ENCODE measurements at regions not wholly inside any gene's neighbourhood (a gene's known extent, or its start where the extent isn't known, plus 50 kb on each side); places are given as distances from the start of the nearest gene placed in this dataset.

GRCh38 chr14:83379436-83379835 is 1845.8 kb upstream of the SEL1L start:
- DNase-seq = no peak

DNA sequence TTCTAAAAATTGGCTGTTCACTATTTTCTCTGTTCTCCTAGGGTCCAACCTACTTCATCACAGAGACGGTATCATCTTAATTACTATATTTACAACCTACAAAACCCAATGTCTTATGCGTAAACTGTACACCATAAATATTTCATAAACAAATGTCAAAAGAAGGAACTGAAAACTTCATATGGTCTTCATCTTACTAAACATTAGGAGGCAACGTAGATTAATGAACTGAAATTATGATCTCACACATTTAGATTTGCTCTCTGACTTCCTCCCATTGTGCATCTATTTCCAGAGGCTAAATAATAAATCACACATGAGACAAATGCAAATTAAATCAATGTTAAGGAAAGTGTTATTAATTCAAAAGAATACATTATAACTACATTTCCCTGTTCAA is 1850.6 kb upstream of the SEL1L start:
- DNase-seq = no peak

DNA sequence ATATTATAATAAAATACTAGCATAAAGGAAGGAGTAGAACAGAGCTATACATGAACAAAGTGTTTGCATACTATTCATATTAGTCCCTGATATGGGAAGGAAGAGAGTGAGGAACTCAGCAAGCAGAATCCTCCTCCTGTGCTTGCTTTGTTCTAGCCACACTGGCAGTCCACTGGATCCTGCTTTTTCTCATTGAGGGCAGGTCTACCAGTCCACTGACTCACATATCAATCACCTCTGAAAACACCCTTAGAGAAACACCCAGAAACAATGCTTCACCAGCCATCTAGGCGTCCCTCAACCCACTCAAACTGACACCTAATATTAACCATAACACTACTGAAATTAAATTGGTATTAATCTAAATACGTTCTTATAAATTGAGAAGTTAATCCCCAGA is 1861.7 kb upstream of the SEL1L start:
- no peak for DNase-seq

DNA sequence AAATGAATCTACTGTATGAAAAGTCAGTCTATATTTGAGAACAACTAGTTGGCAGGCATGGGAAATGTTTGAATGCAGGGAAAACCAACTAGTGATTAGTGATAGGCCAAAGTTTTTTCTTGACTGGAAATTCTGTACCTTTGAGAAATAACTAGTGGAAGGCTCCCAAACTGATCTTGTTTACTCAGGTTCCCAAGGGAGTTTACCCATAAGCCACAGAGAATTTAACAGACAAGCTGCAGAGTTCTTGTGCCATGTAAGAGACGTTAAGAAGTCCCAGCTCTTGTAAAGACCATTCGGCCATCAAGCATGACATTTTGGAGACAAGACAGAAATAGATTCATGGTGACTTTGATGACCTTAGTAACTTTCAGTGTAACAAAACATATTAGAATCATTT is 1882.8 kb upstream of the SEL1L start:
- DNase-seq = no peak

DNA sequence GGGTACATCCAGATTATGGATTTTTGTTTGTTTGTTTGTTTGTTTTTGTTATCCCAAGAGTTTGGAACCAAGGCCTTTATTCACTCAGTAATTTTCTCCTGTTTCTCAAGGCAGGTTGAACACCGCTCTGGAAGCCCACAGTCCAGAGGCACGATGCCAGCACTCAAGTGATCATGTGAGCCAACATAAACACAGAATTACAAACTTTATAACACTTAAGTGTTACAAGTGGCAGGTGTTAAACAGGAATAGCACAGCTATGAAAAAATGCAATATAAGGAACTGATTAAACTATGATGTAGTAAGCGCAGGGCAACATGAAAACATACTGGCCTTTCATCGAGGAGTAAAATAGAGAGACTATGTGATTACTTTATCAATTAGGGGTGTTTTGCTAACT is 1885.8 kb upstream of the SEL1L start:
- DNase-seq = no peak

DNA sequence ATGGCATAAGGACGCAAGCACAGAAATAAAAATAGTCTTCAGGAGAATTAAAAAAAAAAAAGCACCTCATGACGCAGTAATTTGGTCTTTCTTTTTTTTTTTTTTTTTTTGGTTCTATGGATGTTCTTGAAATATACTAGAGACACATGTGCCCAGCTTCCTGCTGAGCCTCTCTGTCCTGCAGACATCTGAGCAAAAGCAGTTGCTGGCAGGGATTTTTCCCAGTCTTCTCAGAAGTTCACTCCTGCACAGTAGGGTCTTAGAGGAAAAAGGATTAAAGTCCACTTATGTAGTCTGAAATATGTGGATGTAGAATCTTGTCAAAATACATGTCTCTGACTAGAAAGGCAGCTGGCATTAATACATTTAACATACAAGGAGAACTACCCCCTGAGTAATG is 1888.1 kb upstream of the SEL1L start:
- DNase-seq = no peak

DNA sequence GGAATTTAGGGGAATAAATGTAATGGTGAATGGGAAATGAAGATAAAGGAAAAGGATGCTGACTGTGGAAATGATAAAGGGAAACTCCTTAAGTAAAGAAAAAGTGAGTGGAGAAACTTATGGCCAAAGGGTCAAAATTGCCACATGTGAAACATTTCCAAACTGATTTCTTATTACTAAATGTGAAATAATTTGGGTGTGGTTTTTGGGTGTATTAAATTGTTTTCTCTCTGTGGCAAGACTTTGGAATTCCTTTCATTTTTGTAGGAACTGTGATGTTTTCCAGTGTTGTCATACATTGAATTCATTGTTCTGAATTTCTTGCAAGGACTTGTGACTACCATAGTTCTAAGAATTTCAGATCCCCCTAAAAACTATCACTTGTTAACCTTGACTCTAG is 1891.5 kb upstream of the SEL1L start:
- DNase-seq = peak in 1 of 2 experiments; percentile 46

GRCh38 chr14:83425706-83426105 is 1892.1 kb upstream of the SEL1L start:
- no peak for DNase-seq

DNA sequence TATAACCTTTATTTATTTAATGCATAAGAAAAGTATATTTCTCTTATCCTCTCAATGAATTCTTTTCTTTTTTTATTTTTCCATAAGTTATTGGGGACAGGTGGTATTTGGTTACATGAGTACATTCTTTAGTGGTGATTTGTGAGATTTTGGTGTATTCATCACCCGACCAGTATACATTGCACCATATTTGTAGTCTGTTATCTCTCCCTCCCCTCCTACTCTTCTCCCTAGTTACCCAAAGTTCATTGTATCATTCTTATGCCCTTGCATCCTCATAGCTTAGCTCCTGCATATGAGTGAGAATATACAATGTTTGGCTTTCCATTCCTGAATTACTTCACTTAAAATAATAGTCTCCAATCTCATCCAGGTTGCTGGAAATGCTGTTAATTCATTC is 1900.0 kb upstream of the SEL1L start:
- DNase-seq = no peak

DNA sequence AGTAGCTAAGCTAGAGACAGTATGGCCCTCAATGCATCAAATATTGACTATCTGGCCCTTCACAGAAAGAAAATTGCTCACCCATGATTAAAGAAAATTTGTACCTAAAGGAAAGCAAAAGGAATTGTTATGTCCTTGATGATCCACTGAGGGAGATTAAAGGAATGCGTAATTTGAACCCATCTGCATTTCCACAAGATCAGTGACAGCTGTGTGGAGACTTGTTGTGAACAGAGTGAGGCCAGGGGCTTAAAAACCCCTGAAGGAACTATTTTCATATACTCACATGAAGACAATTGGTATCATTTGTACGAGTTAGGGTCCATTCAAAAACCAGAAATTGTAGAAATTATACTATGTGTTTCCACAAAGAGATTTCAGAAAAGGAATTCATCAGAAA is 1908.1 kb upstream of the SEL1L start:
- DNase-seq = no peak

DNA sequence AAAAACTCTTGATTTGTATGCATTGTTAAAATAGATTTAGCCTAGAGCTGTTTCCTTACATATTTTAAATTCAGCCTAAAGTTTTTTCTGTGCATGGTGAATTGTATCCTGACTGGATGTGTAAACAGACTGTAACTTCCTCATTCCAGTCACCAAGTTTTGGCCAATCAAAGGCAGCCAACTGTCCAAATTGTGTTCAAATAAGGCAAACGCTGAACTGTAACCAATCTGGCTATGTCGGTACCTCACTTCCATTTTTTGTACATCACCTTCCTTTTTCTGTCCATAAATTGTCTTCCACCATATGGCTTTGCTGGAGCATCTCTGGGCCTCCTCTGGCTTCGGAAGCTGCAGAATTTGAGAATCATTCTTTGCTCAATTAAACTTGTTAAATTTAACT is 1921.9 kb upstream of the SEL1L start:
- no peak for DNase-seq

DNA sequence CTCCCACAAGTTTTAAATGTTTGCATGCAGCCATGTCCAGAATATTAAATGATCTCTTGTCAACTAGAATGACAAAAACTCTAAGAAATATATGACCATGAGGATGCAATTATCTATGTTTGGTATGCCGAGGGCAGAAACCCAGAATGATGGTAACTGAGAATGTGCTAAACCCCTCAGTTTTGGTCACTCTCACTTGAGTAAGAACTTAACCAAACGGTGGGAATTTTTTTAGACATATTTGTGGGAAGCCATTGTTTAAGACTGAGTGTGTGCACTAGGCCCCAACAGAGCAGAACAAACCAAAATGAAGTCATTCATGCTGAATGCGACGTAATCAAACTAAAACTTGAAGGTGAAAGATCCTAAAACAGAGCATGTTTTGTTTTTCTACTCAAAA is 1927.9 kb upstream of the SEL1L start:
- no peak for DNase-seq

DNA sequence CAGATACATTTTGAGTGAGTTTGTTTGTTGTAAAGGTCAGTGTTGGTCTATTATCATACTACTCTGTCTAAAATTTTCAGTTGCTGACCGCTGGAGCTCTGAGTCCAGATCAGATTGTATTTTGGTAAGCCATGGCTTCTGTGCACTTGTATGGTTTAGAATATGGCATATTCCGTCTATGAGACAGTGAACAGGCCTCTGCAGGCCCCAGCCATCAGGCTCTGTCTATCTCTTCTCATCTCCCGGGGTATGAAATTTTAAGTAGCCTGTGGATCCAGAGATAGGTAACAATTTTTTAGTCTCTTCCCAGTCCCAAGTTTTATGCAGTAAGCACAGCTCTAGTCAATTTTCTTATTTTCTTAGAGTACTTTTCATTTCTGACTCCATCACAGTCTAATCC is 1929.1 kb upstream of the SEL1L start:
- DNase-seq = no peak

- DNase-seq = peak in 1 of 2 experiments; percentile 33
Observed at GRCh38 chr14:83463500-83464098, 1929.9 kb upstream of the SEL1L start.

DNA sequence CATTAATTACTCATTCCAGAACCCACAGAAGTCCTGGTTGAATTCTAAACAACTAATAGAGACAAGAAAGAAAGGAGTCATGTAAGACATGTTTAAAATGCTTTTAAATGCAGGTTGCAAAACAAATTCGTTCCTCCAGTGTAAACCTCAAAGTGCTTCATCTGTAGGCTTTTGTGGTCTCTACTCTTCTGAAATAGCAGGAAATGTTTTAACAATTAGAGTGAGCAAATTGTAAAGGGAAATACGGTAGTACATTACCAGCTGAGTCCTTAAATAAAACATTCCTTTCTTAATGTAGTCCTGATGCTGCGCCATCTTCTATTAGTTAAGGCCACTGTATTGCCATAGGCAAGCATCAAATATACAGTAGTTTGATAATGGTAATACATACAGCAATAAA is 1934.2 kb upstream of the SEL1L start:
- DNase-seq = no peak

DNA sequence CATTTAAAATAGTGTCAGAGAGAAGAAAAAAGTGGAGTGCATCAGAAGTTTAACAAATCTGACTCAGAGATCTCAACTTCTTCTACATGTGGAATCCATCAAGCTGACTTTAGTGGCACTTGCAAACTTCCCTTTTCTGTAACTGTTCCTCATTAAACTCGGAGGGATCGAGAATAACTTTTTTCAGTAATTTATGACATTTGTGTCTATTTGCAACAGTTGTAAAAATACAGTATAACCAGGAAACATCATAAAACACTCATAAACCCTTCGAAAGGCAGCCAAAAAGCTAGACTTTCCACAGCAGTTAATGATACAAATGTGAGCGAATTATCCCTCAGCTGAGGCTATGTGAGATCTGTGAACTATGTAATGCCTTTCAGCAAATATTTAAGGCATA is 1936.8 kb upstream of the SEL1L start:
- DNase-seq = no peak

DNA sequence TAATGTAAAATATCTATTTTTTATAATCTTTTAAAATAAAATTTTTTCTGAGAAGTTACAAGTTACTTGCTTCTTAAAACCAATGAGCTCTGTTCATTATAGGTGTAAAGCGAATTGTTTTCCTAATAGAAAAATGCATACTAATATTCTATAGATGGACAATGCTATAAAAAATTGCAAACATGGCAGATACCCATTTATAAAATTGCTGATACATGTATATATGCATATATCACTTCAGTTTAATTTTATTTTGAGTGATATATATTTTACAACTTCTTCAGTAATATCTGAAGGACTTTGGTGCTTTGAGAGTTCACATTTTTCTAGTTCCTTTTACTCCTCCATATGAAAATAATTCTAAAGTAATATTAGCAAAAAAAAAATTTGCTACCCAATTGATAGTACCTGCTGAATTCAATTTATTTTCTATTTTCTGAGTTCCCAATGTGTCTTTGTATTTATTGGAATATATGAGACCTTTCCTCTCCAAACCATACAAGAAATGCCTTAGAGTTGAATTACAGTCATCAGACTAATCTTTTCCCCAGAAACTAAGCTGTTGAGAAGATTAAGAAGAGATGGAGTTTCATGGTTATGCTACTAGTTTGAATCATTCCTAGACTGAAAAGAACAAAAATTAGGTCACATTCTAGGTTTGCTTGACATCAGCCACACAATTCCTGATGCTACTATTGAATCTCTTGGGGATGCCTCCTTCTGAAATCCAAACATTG is 1937.5 kb upstream of the SEL1L start:
- DNase-seq = no peak

GRCh38 chr14:83473416-83474235 is 1940.0 kb upstream of the SEL1L start:
- no peak for DNase-seq

DNA sequence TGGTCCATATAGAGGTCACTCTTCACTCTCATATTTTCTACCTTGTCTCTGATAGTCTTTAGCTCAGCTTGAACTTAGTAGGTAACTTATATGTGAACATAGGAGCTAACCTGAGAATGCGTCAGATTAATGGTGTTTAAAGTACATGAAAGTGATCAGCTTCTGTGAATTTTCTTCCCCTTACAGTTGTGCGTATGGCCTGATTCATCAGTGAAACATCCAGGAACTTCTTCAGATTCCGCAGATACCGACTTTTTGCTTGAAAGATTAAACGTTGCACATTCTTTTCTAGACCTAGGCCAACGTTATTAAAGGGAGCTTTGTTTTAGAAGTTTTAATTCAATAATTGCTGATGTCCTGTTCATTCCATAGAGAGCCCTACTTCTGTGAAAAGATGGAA is 1945.1 kb upstream of the SEL1L start:
- peak in 1 of 2 experiments; percentile 49 for DNase-seq

DNA sequence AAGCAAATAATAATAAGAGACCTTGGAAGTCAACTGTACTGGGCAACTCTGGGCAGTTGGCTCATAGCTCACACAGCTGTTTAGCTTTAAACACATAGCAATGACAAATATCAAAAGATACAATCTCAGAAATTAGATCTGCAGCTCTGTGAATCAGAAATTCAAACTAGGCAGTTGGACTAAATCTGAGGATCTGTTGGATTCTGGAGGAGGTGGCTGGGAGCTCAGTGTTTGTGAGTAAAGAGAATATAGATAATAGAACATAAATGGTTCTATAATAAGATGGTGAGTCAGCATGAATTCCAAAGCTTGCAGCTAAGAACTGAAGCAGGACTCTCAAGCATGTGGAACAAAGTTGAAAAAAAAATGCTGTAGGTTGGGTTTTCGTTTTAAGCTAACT is 1949.4 kb upstream of the SEL1L start:
- no peak for DNase-seq

- no peak for DNase-seq
Observed at GRCh38 chr14:83485591-83485990, 1951.9 kb upstream of the SEL1L start.

DNA sequence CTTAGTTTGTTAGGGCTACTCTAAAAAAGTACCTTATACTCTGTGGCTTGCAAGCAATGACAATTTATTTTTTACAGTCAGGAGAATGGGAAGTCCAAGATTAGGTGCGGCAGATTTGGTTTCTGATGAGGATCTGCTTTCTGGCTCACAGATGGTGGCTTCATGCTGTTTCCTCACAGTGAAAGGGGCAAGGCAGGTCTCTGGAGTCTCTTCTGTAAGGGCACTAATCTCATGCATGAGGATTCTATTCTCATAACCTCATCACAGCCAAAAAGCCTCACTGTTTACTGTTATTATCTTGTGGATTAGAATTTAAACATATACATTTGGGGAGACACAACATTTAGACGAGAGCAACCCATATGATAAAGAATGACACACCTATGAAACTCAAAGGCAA is 1957.4 kb upstream of the SEL1L start:
- DNase-seq = no peak

- DNase-seq = no peak
Observed at GRCh38 chr14:83520837-83521236, 1987.2 kb upstream of the SEL1L start.

DNA sequence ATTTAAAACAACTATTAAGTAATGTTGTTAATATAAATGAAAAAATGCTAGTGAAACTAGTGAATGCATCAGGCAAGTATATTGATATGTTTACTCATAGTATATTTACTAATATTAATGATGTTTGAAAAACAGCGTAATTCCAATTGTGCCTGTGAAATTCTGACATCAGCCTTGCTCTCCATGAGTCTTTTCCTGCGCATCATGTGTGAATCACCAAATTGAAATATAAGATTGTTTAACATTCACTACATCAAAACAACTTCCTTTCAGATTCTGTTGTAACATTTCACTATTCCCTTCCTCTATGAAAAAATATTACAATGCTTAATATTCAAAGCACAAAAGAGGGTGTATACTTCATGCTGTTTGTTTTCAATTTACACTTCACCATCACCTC is 1995.9 kb upstream of the SEL1L start:
- DNase-seq = no peak

Data from SW 1271 (cell line).